Hematopoietic multipotent progenitor cell treated with erythropoietin and hydrocortisone succinate and interleukin-3 and kit ligand, for 4 days (in vitro differentiated cells): ENCODE measurements at regions not wholly inside any gene's neighbourhood (a gene's known extent, or its start where the extent isn't known, plus 50 kb on each side); places are given as distances from the start of the nearest gene placed in this dataset.

ENCODE experiments used
- DNase-seq: peaks from one replicate; pipeline ENCODE4 v3.0.0-alpha.2; 2015

- DNase-seq: no peak
Observed at GRCh38 chr18:77329651-77330050, 80.0 kb downstream of the GALR1 start.

- DNase-seq: no peak
Observed at GRCh38 chr18:77334876-77335275, 85.2 kb downstream of the GALR1 start.

GRCh38 chr18:77337604-77338003, 88.0 kb downstream of the GALR1 start:
- DNase-seq: no peak

GRCh38 chr18:77339093-77339492, 89.4 kb downstream of the GALR1 start:
- no peak for DNase-seq

GRCh38 chr18:77339623-77340022, 90.0 kb downstream of the GALR1 start:
- DNase-seq: no peak

GRCh38 chr18:77340815-77341214, 91.2 kb downstream of the GALR1 start:
- no peak for DNase-seq

GRCh38 chr18:77341527-77342325, 92.1 kb downstream of the GALR1 start:
- DNase-seq: no peak

GRCh38 chr18:77342736-77343135, 93.1 kb downstream of the GALR1 start:
- no peak for DNase-seq

- no peak for DNase-seq
Observed at GRCh38 chr18:77343846-77344510, 94.3 kb downstream of the GALR1 start.

- DNase-seq: no peak
Observed at GRCh38 chr18:77344786-77345500, 95.3 kb downstream of the GALR1 start.

- DNase-seq: no peak
Observed at GRCh38 chr18:77346208-77346810, 96.7 kb downstream of the GALR1 start.

- DNase-seq: peak; percentile 24
Observed at GRCh38 chr18:77353349-77353748, 103.7 kb downstream of the GALR1 start.

- DNase-seq: no peak
Observed at GRCh38 chr18:77359561-77360314, 110.1 kb downstream of the GALR1 start.

GRCh38 chr18:77360315-77361190, 110.9 kb downstream of the GALR1 start:
- DNase-seq: peak; percentile 16

- no peak for DNase-seq
Observed at GRCh38 chr18:77361382-77361781, 111.7 kb downstream of the GALR1 start.

GRCh38 chr18:77365667-77366066, 116.0 kb downstream of the GALR1 start:
- no peak for DNase-seq

- DNase-seq: no peak
Observed at GRCh38 chr18:77366067-77366719, 116.5 kb downstream of the GALR1 start.

- no peak for DNase-seq
Observed at GRCh38 chr18:77366720-77367641, 117.3 kb downstream of the GALR1 start.

- no peak for DNase-seq
Observed at GRCh38 chr18:77369644-77370043, 120.0 kb downstream of the GALR1 start.
